ENCODE measurements at regions not wholly inside any gene's neighbourhood (a gene's known extent, or its start where the extent isn't known, plus 50 kb on each side); places are given as distances from the start of the nearest gene placed in this dataset.

- TF ChIP-seq, protein P1, sequence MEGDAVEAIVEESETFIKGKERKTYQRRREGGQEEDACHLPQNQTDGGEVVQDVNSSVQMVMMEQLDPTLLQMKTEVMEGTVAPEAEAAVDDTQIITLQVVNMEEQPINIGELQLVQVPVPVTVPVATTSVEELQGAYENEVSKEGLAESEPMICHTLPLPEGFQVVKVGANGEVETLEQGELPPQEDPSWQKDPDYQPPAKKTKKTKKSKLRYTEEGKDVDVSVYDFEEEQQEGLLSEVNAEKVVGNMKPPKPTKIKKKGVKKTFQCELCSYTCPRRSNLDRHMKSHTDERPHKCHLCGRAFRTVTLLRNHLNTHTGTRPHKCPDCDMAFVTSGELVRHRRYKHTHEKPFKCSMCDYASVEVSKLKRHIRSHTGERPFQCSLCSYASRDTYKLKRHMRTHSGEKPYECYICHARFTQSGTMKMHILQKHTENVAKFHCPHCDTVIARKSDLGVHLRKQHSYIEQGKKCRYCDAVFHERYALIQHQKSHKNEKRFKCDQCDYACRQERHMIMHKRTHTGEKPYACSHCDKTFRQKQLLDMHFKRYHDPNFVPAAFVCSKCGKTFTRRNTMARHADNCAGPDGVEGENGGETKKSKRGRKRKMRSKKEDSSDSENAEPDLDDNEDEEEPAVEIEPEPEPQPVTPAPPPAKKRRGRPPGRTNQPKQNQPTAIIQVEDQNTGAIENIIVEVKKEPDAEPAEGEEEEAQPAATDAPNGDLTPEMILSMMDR (optimal IDR thresholded peaks at IDR 0.05 in 1 of 3, IDR thresholded peaks at IDR 0.05 in 1 of 3, conservative IDR thresholded peaks at IDR 0.05 in 1 of 3; ENCODE audit: extremely low read depth in 1 of 3, insufficient read depth in 2 of 3, low read length in 3 of 3): no peak
- TF ChIP-seq EZH2 (IDR thresholded peaks at IDR 0.05; ENCODE audit: low read length): no peak
These were observed 247.7 kb upstream of the GADL1 start for GRCh38 chr3:31142139-31142538.

All from keratinocyte (primary cell).